ENCODE measurements at regions not wholly inside any gene's neighbourhood (a gene's known extent, or its start where the extent isn't known, plus 50 kb on each side); places are given as distances from the start of the nearest gene placed in this dataset.

DNA sequence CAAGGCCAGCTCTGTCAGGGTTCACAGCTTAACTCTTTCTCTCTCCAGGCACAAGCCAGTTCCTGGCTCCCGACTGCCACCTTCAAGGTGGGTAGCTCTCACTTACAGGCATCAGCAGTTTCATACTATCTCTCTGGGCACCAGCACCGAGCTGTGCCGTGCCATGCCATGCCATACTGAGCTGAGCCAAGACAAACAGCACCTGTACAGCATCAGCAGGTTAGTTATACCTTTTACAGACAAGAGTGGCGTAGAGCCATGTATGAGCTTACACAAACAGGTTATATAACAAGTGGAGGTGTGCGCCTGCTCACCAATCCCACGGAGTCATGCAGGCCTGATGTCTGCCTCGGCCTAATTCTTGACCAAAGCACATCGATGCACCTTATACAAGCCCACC, 1098.7 kb downstream of the AACS start:
- Histone ChIP-seq H3K4me3 (ENCODE audit: low read depth, low read length) (no peak overlapping the region), H3K27me3 (ENCODE audit: control insufficient read depth, insufficient read depth, low read length) (no peaks in the 10 kb centered on the region), H3K9ac (ENCODE audit: low read depth, low read length) (no peak overlapping the region), H3K4me1 (ENCODE audit: control insufficient read depth, insufficient read depth, low read length) (no peaks in the 10 kb centered on the region), H3K36me3 (ENCODE audit: control insufficient read depth, insufficient read depth, low read length) (no peaks in the 10 kb centered on the region), H3K9me3 (ENCODE audit: control insufficient read depth, insufficient read depth, low read length) (no peaks in the 10 kb centered on the region)

DNA sequence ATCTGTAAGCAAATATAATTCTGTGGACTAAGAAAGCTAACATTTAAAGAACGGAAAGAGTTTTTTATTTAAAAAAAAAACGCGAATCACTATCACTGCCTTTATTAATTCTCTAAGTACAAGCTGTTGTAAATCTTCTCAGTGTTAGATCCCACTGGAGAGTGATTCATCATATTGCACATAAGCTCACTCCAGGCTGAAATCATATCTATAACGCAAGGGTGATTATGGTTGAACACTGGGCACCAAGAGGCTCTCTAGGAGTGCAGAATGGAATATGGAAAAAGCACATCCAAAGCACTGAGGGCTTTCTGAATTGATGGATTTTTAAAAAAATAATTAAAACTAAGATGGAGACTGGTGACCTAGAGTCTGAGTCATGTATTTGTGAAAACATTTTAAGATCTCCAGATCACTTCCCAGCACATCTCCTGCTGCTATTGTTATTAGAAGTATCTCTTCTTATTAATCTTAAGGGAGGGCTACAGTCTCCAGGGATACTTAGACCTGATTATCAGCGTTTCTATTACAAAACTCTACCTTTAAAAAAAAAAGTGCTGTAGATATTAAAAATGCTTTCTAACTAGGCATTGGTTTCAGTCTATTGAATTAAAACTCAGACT, 1106.8 kb downstream of the AACS start:
- no peak overlapping the region for H3K9ac ChIP-seq (ENCODE audit: low read depth, low read length)
- H3K27me3 ChIP-seq (ENCODE audit: control insufficient read depth, insufficient read depth, low read length), result no peaks in the 10 kb centered on the region
- no peaks in the 10 kb centered on the region for H3K4me1 ChIP-seq (ENCODE audit: control insufficient read depth, insufficient read depth, low read length)
- H3K36me3 ChIP-seq (ENCODE audit: control insufficient read depth, insufficient read depth, low read length), result no peaks in the 10 kb centered on the region
- H3K9me3 ChIP-seq (ENCODE audit: control insufficient read depth, insufficient read depth, low read length), result no peaks in the 10 kb centered on the region
- no peak overlapping the region for H3K4me3 ChIP-seq (ENCODE audit: low read depth, low read length)

DNA sequence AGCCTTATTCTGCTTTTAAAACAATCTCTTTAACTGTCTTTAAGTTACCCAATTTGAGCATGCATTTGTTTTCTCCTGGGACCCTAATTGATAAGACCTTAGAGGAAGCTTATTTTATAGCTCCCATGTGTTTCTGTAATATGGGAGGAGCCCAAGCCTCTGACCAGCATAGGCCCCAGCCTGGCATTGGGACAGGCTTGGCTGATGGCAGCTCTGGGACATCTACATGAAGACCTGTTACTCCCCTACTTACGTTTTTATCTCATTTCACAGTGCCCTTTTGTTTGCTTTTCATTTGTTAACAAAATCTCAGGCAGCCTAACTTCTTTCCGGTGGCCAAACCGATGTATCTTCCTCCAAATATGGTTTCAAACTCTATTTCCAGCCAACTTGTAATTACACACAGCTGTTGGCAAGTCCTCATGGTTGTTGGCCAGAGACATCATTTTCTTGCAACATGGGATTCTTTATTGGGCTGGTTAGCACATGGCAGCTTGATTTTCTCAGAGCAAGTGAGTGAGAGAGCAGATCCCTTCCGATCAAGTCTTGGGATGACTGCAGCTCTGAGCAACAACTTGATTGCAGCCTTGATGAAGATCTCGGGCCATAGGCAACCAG, 1117.5 kb downstream of the AACS start:
- Histone ChIP-seq H3K4me1 (ENCODE audit: control insufficient read depth, insufficient read depth, low read length) (no peaks in the 10 kb centered on the region), H3K9me3 (ENCODE audit: control insufficient read depth, insufficient read depth, low read length) (peaks cover 7% of the 10 kb centered on the region), H3K36me3 (ENCODE audit: control insufficient read depth, insufficient read depth, low read length) (no peaks in the 10 kb centered on the region), H3K9ac (ENCODE audit: low read depth, low read length) (no peak overlapping the region), H3K27me3 (ENCODE audit: control insufficient read depth, insufficient read depth, low read length) (no peaks in the 10 kb centered on the region), H3K4me3 (ENCODE audit: low read depth, low read length) (no peak overlapping the region)

DNA sequence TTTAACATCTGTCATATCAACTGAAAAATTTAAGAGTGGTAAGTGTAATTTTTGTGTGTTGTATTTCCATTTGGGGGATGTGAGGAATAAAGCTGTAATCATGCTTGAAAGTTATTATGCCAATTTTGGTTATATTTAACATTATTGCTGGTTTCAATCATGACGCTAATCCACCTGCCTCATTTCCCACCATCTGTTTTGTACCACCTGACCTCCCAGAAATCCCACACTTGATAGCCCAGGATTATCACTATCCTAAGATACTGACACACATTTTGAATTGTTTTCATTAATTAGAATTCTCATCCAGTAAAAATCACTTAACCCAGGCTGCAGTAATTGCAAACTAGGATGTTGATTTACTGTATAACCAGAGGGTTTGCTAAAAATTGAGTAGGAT, 1119.8 kb downstream of the AACS start:
- Histone ChIP-seq H3K4me1 (ENCODE audit: control insufficient read depth, insufficient read depth, low read length) (no peaks in the 10 kb centered on the region), H3K4me3 (ENCODE audit: low read depth, low read length) (no peak overlapping the region), H3K27me3 (ENCODE audit: control insufficient read depth, insufficient read depth, low read length) (no peaks in the 10 kb centered on the region), H3K36me3 (ENCODE audit: control insufficient read depth, insufficient read depth, low read length) (no peaks in the 10 kb centered on the region), H3K9ac (ENCODE audit: low read depth, low read length) (no peak overlapping the region), H3K9me3 (ENCODE audit: control insufficient read depth, insufficient read depth, low read length) (peaks cover 5% of the 10 kb centered on the region)

DNA sequence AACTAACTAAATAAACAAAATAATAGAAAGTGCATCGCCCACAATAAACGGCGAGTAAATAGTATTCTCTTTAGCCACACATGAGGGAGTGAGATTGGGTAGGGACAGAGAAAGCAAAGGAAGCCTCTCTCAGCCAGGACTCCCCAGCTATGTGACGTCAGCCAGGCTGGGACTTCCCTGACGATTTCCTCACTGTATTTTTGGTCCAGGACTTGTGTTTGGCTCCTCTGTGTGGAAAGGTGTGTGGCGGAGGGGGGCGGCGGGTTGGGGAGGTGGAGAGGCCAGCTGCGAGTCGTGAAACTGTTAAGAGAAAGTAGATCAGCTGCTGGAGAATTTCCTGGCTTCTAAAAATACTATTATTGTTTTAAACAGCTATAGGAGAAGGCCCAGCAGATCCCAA, 1124.6 kb downstream of the AACS start:
- H3K4me1 ChIP-seq (ENCODE audit: control insufficient read depth, insufficient read depth, low read length), result no peaks in the 10 kb centered on the region
- H3K36me3 ChIP-seq (ENCODE audit: control insufficient read depth, insufficient read depth, low read length), result no peaks in the 10 kb centered on the region
- H3K27me3 ChIP-seq (ENCODE audit: control insufficient read depth, insufficient read depth, low read length), result peaks cover 10% of the 10 kb centered on the region
- H3K9me3 ChIP-seq (ENCODE audit: control insufficient read depth, insufficient read depth, low read length), result no peaks in the 10 kb centered on the region
- no peak overlapping the region for H3K9ac ChIP-seq (ENCODE audit: low read depth, low read length)
- H3K4me3 ChIP-seq (ENCODE audit: low read depth, low read length), result no peak overlapping the region

DNA sequence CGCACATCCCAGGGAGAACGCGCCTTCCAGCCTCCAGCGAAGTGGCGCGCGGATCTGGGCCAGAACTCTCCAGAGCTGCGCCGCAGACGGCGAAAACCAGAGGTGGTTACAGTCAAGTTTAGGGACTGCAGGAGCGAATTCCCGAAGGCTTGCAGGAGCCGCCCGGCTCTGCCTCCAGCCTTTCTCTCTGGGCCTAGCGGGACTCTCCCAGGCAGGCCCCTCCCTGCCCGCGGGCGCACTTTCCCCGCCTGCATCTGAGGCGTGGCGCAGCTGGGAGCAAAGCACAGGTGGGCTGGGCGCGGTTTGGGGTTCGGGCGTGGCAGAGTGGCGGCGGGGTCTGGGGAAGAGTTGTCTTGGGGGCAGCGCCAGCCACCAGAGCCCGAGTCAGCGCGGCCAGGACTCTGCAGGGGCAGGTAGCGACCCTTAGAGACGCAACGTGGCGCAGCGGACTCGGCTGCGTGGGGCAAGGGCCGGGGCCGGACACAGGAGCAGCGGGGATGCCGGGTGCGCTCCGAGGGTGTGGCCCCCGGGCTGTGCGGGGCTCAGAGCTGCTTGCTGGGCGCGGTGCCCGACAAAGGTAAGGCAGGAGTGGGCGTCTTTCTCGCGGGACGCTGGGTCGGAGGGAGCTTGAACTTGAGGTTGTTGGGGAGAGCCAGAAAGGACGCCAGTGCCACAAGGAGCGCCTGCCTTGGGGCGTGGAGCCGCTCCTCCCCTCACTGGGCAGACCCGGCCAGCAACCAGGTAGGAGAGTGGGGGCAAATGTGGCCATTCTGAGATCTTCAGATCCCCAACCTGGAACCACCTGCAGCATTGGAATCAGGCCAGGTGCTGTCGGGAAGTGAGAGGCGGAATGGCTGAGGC, 1126.0 kb downstream of the AACS start:
- Histone ChIP-seq H3K9ac (ENCODE audit: low read depth, low read length) (no peak overlapping the region), H3K4me3 (ENCODE audit: low read depth, low read length) (peak overlapping the region; percentile 48), H3K4me1 (ENCODE audit: control insufficient read depth, insufficient read depth, low read length) (no peaks in the 10 kb centered on the region), H3K36me3 (ENCODE audit: control insufficient read depth, insufficient read depth, low read length) (no peaks in the 10 kb centered on the region), H3K9me3 (ENCODE audit: control insufficient read depth, insufficient read depth, low read length) (peaks cover 3% of the 10 kb centered on the region), H3K27me3 (ENCODE audit: control insufficient read depth, insufficient read depth, low read length) (peaks cover 10% of the 10 kb centered on the region)

DNA sequence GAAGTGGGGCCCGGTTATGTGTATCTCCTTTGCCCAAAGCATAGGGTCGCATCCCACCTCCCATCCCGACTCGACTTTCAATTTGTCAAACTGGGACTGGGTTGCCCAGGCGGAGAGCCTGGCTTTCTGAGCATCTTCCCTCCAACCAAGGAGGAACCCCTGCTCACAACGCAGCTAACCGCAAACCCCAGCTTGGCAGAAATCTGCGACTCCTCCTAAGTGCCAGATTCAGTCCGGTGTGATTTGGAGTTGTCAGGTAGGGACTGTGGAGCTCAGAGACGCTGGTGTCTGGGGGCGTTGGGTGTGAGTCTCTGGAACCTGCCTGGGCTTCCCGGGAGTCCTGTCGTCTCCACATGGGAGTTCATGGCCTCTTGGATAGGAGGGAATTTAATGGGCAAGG, 1126.7 kb downstream of the AACS start:
- peak overlapping the region; percentile 48 for H3K4me3 ChIP-seq (ENCODE audit: low read depth, low read length)
- H3K36me3 ChIP-seq (ENCODE audit: control insufficient read depth, insufficient read depth, low read length), result no peaks in the 10 kb centered on the region
- H3K4me1 ChIP-seq (ENCODE audit: control insufficient read depth, insufficient read depth, low read length), result no peaks in the 10 kb centered on the region
- H3K27me3 ChIP-seq (ENCODE audit: control insufficient read depth, insufficient read depth, low read length), result peaks cover 10% of the 10 kb centered on the region
- H3K9me3 ChIP-seq (ENCODE audit: control insufficient read depth, insufficient read depth, low read length), result peaks cover 3% of the 10 kb centered on the region
- H3K9ac ChIP-seq (ENCODE audit: low read depth, low read length), result no peak overlapping the region

DNA sequence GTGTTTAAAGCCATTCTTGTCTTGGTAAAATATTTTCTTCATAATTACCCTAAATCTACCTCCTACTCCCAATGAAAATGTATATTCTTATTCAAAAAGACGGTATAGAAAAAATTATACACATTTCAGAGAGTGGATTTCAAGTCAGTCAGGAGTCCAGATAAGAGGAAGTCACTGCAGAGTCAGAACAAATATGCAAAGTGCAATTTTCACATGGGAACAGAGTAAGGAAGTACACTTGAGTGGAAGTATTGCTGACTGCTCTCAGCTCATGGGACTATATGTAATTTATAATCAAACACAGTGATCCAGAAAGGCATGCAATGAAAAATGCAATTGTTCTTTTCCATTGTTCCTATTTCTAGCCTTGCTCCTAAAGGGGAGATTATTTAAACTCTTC, 1128.0 kb downstream of the AACS start:
- H3K36me3 ChIP-seq (ENCODE audit: control insufficient read depth, insufficient read depth, low read length), result no peaks in the 10 kb centered on the region
- peaks cover 10% of the 10 kb centered on the region for H3K27me3 ChIP-seq (ENCODE audit: control insufficient read depth, insufficient read depth, low read length)
- no peak overlapping the region for H3K4me3 ChIP-seq (ENCODE audit: low read depth, low read length)
- H3K9ac ChIP-seq (ENCODE audit: low read depth, low read length), result no peak overlapping the region
- H3K4me1 ChIP-seq (ENCODE audit: control insufficient read depth, insufficient read depth, low read length), result no peaks in the 10 kb centered on the region
- peaks cover 3% of the 10 kb centered on the region for H3K9me3 ChIP-seq (ENCODE audit: control insufficient read depth, insufficient read depth, low read length)

DNA sequence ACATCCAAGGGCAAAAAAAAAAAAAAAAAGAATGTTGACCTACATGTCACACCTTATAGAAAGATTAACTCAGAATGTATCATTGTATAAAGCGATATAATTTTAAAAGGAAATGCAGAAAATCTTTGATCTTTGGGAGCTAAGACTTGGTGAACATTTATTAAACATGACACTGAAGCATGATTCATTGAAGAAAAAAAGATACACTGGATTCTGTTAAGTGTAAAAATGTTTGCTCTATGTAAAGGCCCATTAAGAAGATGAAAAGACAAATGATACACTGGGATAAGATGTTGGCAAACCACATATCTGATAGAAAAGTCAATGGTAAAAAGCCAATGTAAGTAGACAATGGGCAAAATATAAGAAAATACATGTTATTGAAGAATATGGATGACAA, 1131.0 kb downstream of the AACS start:
- H3K4me3 ChIP-seq (ENCODE audit: low read depth, low read length), result no peak overlapping the region
- no peaks in the 10 kb centered on the region for H3K4me1 ChIP-seq (ENCODE audit: control insufficient read depth, insufficient read depth, low read length)
- peaks cover 3% of the 10 kb centered on the region for H3K9me3 ChIP-seq (ENCODE audit: control insufficient read depth, insufficient read depth, low read length)
- H3K27me3 ChIP-seq (ENCODE audit: control insufficient read depth, insufficient read depth, low read length), result peaks cover 10% of the 10 kb centered on the region
- H3K9ac ChIP-seq (ENCODE audit: low read depth, low read length), result no peak overlapping the region
- H3K36me3 ChIP-seq (ENCODE audit: control insufficient read depth, insufficient read depth, low read length), result no peaks in the 10 kb centered on the region

DNA sequence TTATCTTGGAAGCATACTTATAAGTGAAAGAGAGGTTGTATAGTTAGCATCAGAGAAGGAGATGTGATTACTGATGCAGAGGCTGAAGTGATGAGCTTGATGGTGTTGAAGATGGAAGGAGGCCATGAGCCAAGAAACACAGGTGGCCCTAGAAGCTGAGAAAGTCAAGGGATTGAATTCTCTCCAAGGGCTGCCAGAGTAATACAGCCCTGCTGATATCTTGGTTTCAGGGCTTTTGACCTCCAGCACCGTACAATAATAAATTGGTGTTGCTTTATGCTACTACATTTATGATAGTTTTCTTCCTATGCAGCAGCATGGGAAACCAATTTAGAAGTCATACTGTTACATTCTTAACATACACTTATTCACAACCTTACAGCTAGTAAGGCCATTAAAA, 1133.3 kb downstream of the AACS start:
- H3K36me3 ChIP-seq (ENCODE audit: control insufficient read depth, insufficient read depth, low read length), result no peaks in the 10 kb centered on the region
- no peaks in the 10 kb centered on the region for H3K4me1 ChIP-seq (ENCODE audit: control insufficient read depth, insufficient read depth, low read length)
- H3K9me3 ChIP-seq (ENCODE audit: control insufficient read depth, insufficient read depth, low read length), result peaks cover 3% of the 10 kb centered on the region
- no peak overlapping the region for H3K4me3 ChIP-seq (ENCODE audit: low read depth, low read length)
- H3K9ac ChIP-seq (ENCODE audit: low read depth, low read length), result no peak overlapping the region
- H3K27me3 ChIP-seq (ENCODE audit: control insufficient read depth, insufficient read depth, low read length), result no peaks in the 10 kb centered on the region

DNA sequence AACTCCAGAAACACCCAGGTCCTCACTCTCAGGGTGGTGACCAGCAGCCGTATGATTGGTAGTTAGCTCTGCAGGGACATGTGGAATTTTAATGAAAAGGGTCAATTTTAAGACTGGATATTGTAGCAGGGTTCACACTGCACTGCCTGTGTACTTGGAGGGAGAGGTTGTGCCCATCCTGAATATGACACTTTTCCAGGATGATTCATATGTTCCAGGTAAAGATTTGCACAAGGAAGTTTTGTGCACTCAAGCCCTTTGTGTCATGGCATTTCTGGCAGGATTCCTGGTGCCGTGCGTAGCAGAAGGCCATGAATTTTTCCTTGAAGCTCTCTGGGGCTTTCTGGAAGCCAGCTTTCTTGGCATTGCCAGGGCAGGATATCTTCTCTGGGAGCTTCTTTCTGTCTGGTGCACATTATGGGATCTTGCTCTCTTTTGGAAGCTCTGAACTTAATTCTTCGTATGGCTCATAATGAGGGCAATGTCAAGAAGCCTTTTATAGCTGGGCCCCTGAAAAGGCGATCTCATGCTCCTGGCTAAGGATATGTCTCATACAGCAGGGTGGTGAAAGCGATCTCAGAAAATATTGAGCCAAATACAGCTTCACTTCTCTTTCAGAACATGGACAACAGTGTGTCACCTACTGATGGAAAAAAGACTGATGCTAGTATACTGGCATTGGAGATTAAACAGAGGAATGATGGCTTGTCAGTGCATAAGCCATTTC, 1133.9 kb downstream of the AACS start:
- H3K9ac ChIP-seq (ENCODE audit: low read depth, low read length), result no peak overlapping the region
- H3K9me3 ChIP-seq (ENCODE audit: control insufficient read depth, insufficient read depth, low read length), result peaks cover 3% of the 10 kb centered on the region
- H3K4me1 ChIP-seq (ENCODE audit: control insufficient read depth, insufficient read depth, low read length), result no peaks in the 10 kb centered on the region
- H3K4me3 ChIP-seq (ENCODE audit: low read depth, low read length), result no peak overlapping the region
- no peaks in the 10 kb centered on the region for H3K36me3 ChIP-seq (ENCODE audit: control insufficient read depth, insufficient read depth, low read length)
- H3K27me3 ChIP-seq (ENCODE audit: control insufficient read depth, insufficient read depth, low read length), result no peaks in the 10 kb centered on the region
